Gastrocnemius medialis (tissue), 4 donors: ENCODE measurements at regions not wholly inside any gene's neighbourhood (a gene's known extent, or its start where the extent isn't known, plus 50 kb on each side); places are given as distances from the start of the nearest gene placed in this dataset.

Experiments
- CTCF ChIP-seq, 5 experiments: fragments of 450-650 bp in 3 of 5; fragments of 200-600 bp in 2 of 5; sonication (generic) in 2 of 5; IDR thresholded peaks in 4 of 5; conservative IDR thresholded peaks in 1 of 5; 1 replicate in 4 of 5; 2 replicates in 1 of 5; pipeline ENCODE4 v1.5.1; 2016 to 2019; ENCODE audit warnings: antibody characterized with exemption in 5 of 5, mild to moderate bottlenecking in 3 of 5, moderate library complexity in 3 of 5
- POLR2A ChIP-seq, 2 donors: fragments of 450-650 bp; IDR thresholded peaks; one replicate each; pipeline ENCODE4 v1.6.1; 2017; ENCODE audit warnings: antibody characterized with exemption in 2 of 2, mild to moderate bottlenecking in 2 of 2, moderate library complexity in 2 of 2

GRCh38 chr17:68775969-68776368, 174.8 kb upstream of the FAM20A start:
- TF ChIP-seq CTCF (IDR thresholded peaks at IDR 0.05 in 4 of 5, conservative IDR thresholded peaks at IDR 0.05 in 1 of 5) = no peak
- no peak for TF ChIP-seq POLR2A (IDR thresholded peaks at IDR 0.05)
